Endothelial cell of umbilical vein (primary cell): ENCODE measurements at regions not wholly inside any gene's neighbourhood (a gene's known extent, or its start where the extent isn't known, plus 50 kb on each side); places are given as distances from the start of the nearest gene placed in this dataset.

Experiments
- BruUV-seq: library from RNA; stranded (reverse); fragments of 400-500 nt; replicated peaks from 2 replicates; lab custom pipeline; 2021; lab: Mats Ljungman, UMichigan
- CTCF ChIA-PET: fragments of 300-600, 350-600 bp; sonication (Branson Sonifier 250); formaldehyde crosslinking; loops from one replicate; lab custom pipeline; 2021; ENCODE audit warnings: antibody characterized with exemption, inconsistent platforms; lab: Charles Lee
- POLR2A ChIA-PET: fragments of 300-600, 350-600 bp; sonication (Branson Sonifier 250); formaldehyde crosslinking; loops from one replicate; lab custom pipeline; 2021; ENCODE audit warnings: antibody characterized with exemption, inconsistent platforms; lab: Charles Lee
- DNase-seq: peaks from one replicate; pipeline ENCODE4 v3.0.0-alpha.2; 2011; ENCODE audit warnings: low read depth, low spot score
- FAIRE-seq: peaks from 2 replicates; lab custom pipeline; 2011; peaks lifted over from hg19 to GRCh38; lab: Jason Lieb, UNC
- H2AFZ ChIP-seq: 2 replicates; pipeline ENCODE4 v1.6.0; 2012; ENCODE audit warnings: low read depth, low read length, control low read depth, inconsistent platforms
- H3K27ac ChIP-seq: 2 replicates; pipeline ENCODE4 v1.5.1; 2011; ENCODE audit warnings: low read depth, mild to moderate bottlenecking, control low read depth, low read length, moderate library complexity; ENCODE audit not compliant: insufficient read depth
- H3K27me3 ChIP-seq, 2 experiments: 2 replicates each; pipeline versions ENCODE4 v1.6.0 to v1.6.1; 2011; ENCODE audit warnings: low read length in 2 of 2, mixed read lengths in 1 of 2; ENCODE audit not compliant: control insufficient read depth in 2 of 2, insufficient read depth in 2 of 2
- H3K36me3 ChIP-seq, 2 experiments: 2 replicates in 1 of 2; 3 replicates in 1 of 2; pipeline ENCODE4 v1.5.1; 2011; ENCODE audit warnings: low read length in 2 of 2, mild to moderate bottlenecking in 1 of 2, moderate library complexity in 1 of 2; ENCODE audit not compliant: control insufficient read depth in 2 of 2, insufficient read depth in 2 of 2; ENCODE audit errors: extremely low read depth in 1 of 2
- H3K4me1 ChIP-seq: 3 replicates; pipeline ENCODE4 v1.5.1; 2011; ENCODE audit warnings: mild to moderate bottlenecking, low read length; ENCODE audit not compliant: control insufficient read depth, insufficient read depth; ENCODE audit errors: extremely low read depth
- H3K4me2 ChIP-seq: 2 replicates; pipeline ENCODE4 v1.6.1; 2011; ENCODE audit warnings: low read length, control low read depth, mixed read lengths; ENCODE audit not compliant: insufficient read depth
- H3K4me3 ChIP-seq, 3 experiments: fragments of 200-600 bp in 1 of 3; sonication (generic), shearing (Covaris generic) in 1 of 3; replicated peaks in 1 of 3; 2 replicates each; pipeline ENCODE4 v1.5.1; 2011 to 2016; ENCODE audit warnings: control low read depth in 3 of 3, low read length in 3 of 3, mild to moderate bottlenecking in 2 of 3, inconsistent platforms in 1 of 3, low read depth in 1 of 3, moderate library complexity in 1 of 3; ENCODE audit not compliant: insufficient read depth in 1 of 3
- H3K79me2 ChIP-seq: 2 replicates; pipeline ENCODE4 v1.6.0; 2012; ENCODE audit warnings: low read length, inconsistent platforms; ENCODE audit not compliant: control insufficient read depth, insufficient read depth
- H3K9ac ChIP-seq: replicated peaks from 2 replicates; pipeline ENCODE3; 2011; ENCODE audit warnings: low read length, control low read depth; ENCODE audit not compliant: insufficient read depth; ENCODE audit errors: extremely low read depth
- H3K9me1 ChIP-seq: replicated peaks from 3 replicates; pipeline ENCODE4 v1.6.0; 2011; ENCODE audit warnings: mild to moderate bottlenecking, low read length; ENCODE audit not compliant: control insufficient read depth, insufficient read depth; ENCODE audit errors: extremely low read depth
- H3K9me3 ChIP-seq: replicated peaks from 2 replicates; pipeline ENCODE4 v1.5.1; 2012; ENCODE audit warnings: low read length, inconsistent platforms; ENCODE audit not compliant: control insufficient read depth, insufficient read depth
- H4K20me1 ChIP-seq: replicated peaks from 2 replicates; pipeline ENCODE3; 2011; ENCODE audit warnings: mild to moderate bottlenecking, low read length; ENCODE audit not compliant: control insufficient read depth, insufficient read depth; ENCODE audit errors: extremely low read depth
- EZH2 ChIP-seq: IDR thresholded peaks from 2 replicates; pipeline ENCODE4 v1.6.1; 2012; ENCODE audit warnings: borderline replicate concordance, low read depth, mild to moderate bottlenecking, moderate library complexity, low read length, inconsistent platforms; ENCODE audit not compliant: severe bottlenecking
- FOS ChIP-seq: IDR thresholded peaks from 2 replicates; pipeline ENCODE4 v1.6.1; 2011; ENCODE audit warnings: mild to moderate bottlenecking, low read length, moderate library complexity, borderline replicate concordance; ENCODE audit not compliant: insufficient read depth
- GATA2 ChIP-seq: IDR thresholded peaks from 2 replicates; pipeline ENCODE4 v1.7.0; 2011; ENCODE audit warnings: low read depth, mild to moderate bottlenecking, moderate library complexity, mixed read lengths, low read length; ENCODE audit not compliant: insufficient read length, insufficient read depth
- JUN ChIP-seq: IDR thresholded peaks from 2 replicates; pipeline ENCODE4 v1.6.1; 2011; ENCODE audit warnings: borderline replicate concordance, low read depth; ENCODE audit not compliant: insufficient read length, insufficient read depth
- MYC ChIP-seq: IDR thresholded peaks from one replicate; pipeline ENCODE4 v1.6.1; 2011; ENCODE audit warnings: mild to moderate bottlenecking, low read depth, low read length
- POLR2A ChIP-seq: IDR thresholded peaks from 2 replicates; pipeline ENCODE4 v1.6.1; 2012; ENCODE audit warnings: low read depth, mild to moderate bottlenecking, control low read depth, low read length
- POLR2AphosphoS5 ChIP-seq: IDR thresholded peaks from 2 replicates; pipeline ENCODE4 v1.6.1; 2012; ENCODE audit warnings: low read depth, mild to moderate bottlenecking, control low read depth, low read length, moderate library complexity; ENCODE audit not compliant: insufficient read depth
- dilution Hi-C: fragments of 300-500 bp; cut with MboI; formaldehyde crosslinking; loops from one replicate; pipeline ENCODE4 v1.15.0; 2019; ENCODE audit warnings: low sequenced_read_pairs; ENCODE audit not compliant: extremely low pct_ligation_motif_present
- intact Hi-C: fragments of 100-400 bp; cut with micrococcal nuclease; formaldehyde crosslinking; loops from one replicate; pipeline ENCODE4 v1.10.0; 2022
- TF ChIP-seq, protein P1 (sequence below), 2 donors: IDR thresholded peaks; 1 replicate in 1 of 2; 2 replicates in 1 of 2; pipeline ENCODE4 v1.5.1; 2011; ENCODE audit warnings: low read length in 2 of 2, mild to moderate bottlenecking in 2 of 2, moderate library complexity in 2 of 2, control low read depth in 1 of 2, inconsistent platforms in 1 of 2, low read depth in 1 of 2; ENCODE audit not compliant: insufficient read depth in 1 of 2; ENCODE audit errors: extremely low read depth in 1 of 2
- TF ChIP-seq, protein P2 (sequence below): IDR thresholded peaks from 2 replicates; pipeline ENCODE4 v1.6.1; 2011; ENCODE audit not compliant: insufficient read depth, insufficient read length

GRCh38 chr11:133740963-133741362 is 104.3 kb downstream of the SPATA19 start:
- CTCF ChIA-PET = no interaction called here
- H3K4me3 ChIP-seq = no peak overlapping the region
- intact Hi-C loops = no loop called here
- dilution Hi-C loops = no loop called here
- no peak overlapping the region for H2AFZ ChIP-seq
- no peaks in the 10 kb centered on the region for H3K9me1 ChIP-seq
- BruUV-seq = no TSS peak
- no peaks in the 10 kb centered on the region for H3K27me3 ChIP-seq
- POLR2A ChIA-PET = no interaction called here
- no peaks in the 10 kb centered on the region for H3K4me1 ChIP-seq
- TF ChIP-seq, protein P1, sequence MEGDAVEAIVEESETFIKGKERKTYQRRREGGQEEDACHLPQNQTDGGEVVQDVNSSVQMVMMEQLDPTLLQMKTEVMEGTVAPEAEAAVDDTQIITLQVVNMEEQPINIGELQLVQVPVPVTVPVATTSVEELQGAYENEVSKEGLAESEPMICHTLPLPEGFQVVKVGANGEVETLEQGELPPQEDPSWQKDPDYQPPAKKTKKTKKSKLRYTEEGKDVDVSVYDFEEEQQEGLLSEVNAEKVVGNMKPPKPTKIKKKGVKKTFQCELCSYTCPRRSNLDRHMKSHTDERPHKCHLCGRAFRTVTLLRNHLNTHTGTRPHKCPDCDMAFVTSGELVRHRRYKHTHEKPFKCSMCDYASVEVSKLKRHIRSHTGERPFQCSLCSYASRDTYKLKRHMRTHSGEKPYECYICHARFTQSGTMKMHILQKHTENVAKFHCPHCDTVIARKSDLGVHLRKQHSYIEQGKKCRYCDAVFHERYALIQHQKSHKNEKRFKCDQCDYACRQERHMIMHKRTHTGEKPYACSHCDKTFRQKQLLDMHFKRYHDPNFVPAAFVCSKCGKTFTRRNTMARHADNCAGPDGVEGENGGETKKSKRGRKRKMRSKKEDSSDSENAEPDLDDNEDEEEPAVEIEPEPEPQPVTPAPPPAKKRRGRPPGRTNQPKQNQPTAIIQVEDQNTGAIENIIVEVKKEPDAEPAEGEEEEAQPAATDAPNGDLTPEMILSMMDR (IDR thresholded peaks at IDR 0.05; ENCODE audit: extremely low read depth in 1 of 2, insufficient read depth in 1 of 2, low read depth in 1 of 2, low read length in 2 of 2) = no peak
- no peak overlapping the region for H3K27ac ChIP-seq
- H3K9ac ChIP-seq = no peak overlapping the region
- no peaks in the 10 kb centered on the region for H3K79me2 ChIP-seq
- no peaks in the 10 kb centered on the region for H3K9me3 ChIP-seq
- no peaks in the 10 kb centered on the region for H4K20me1 ChIP-seq
- DNase-seq (no peak), FAIRE-seq (no peak)
- no peaks in the 10 kb centered on the region for H3K36me3 ChIP-seq
- no peak overlapping the region for H3K4me2 ChIP-seq

DNA sequence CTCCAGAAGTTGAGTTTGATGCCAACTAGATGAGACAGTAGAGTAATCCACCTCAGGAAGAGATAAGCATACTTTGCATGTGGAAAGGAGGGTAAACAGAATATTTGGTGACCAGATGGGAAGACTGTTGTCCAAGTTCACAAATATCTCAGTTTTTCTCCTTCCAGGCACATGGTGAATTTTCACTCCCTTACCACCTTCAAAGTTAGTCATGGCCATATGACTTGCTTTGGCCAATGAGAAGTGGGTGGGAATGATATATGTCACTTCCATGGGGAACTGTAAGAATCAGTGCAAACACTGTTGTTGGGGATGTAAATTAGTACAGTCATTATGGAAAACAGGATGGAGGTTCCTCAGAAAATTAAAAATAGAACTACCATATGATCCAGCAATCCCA is 105.8 kb downstream of the SPATA19 start:
- dilution Hi-C loops = no loop called here
- Histone ChIP-seq H2AFZ (no peak overlapping the region), H4K20me1 (no peaks in the 10 kb centered on the region), H3K4me2 (no peak overlapping the region), H3K36me3 (no peaks in the 10 kb centered on the region), H3K79me2 (no peaks in the 10 kb centered on the region), H3K9me3 (no peaks in the 10 kb centered on the region), H3K27me3 (no peaks in the 10 kb centered on the region), H3K9ac (no peak overlapping the region), H3K4me3 (no peak overlapping the region), H3K9me1 (no peaks in the 10 kb centered on the region), H3K27ac (no peak overlapping the region), H3K4me1 (no peaks in the 10 kb centered on the region)
- intact Hi-C loops = no loop called here
- POLR2A ChIA-PET = no interaction called here
- BruUV-seq = no TSS peak
- DNase-seq (no peak), FAIRE-seq (no peak)
- CTCF ChIA-PET = no interaction called here
- TF ChIP-seq GATA2 (no peak), JUN (no peak), FOS (no peak), POLR2AphosphoS5 (no peak), EZH2 (no peak), MYC (no peak), POLR2A (no peak)
- TF ChIP-seq, protein P2, sequence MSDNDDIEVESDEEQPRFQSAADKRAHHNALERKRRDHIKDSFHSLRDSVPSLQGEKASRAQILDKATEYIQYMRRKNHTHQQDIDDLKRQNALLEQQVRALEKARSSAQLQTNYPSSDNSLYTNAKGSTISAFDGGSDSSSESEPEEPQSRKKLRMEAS = no peak
- TF ChIP-seq, protein P1 (IDR thresholded peaks at IDR 0.05; ENCODE audit: extremely low read depth in 1 of 2, insufficient read depth in 1 of 2, low read depth in 1 of 2, low read length in 2 of 2) = no peak
